ENCODE measurements at regions not wholly inside any gene's neighbourhood (a gene's known extent, or its start where the extent isn't known, plus 50 kb on each side); places are given as distances from the start of the nearest gene placed in this dataset.

- TF ChIP-seq CTCF (IDR thresholded peaks at IDR 0.05) (no peak), POLR2A (IDR thresholded peaks at IDR 0.05) (no peak), POLR2AphosphoS5 (IDR thresholded peaks at IDR 0.05) (no peak), EP300 (IDR thresholded peaks at IDR 0.05; ENCODE audit: low read depth) (no peak)
Measured at GRCh38 chr7:19971956-19972355, 198.5 kb upstream of the TMEM196 start.
